ENCODE measurements at regions not wholly inside any gene's neighbourhood (a gene's known extent, or its start where the extent isn't known, plus 50 kb on each side); places are given as distances from the start of the nearest gene placed in this dataset.

DNA sequence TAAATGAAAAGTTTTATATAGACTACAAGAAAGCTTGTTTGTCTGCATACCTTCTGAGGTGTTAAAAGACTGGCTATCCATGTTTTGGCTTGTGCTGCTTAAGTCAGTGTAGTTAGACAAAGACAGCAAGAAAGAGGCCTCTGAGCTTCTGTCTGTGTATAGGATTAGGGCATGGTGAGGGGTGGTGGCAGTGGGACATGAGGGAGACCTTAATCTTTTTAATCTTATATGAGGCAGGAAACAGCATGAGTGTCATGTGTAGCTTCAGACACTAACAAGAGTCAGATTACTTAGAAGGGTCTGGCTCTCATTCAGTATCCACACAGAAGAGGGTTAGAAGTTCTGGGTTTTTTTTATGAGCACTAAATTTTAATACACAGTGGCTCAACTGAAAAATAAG is 213.3 kb downstream of the GABRG1 start:
- H3K9me3 ChIP-seq (ENCODE audit: insufficient read depth, low read depth, low read length), result no peaks in the 10 kb centered on the region
- H3K36me3 ChIP-seq (ENCODE audit: insufficient read depth, low read length), result no peaks in the 10 kb centered on the region
- no peaks in the 10 kb centered on the region for H3K4me1 ChIP-seq (ENCODE audit: insufficient read depth, low read length)
- no peak overlapping the region for H3K4me3 ChIP-seq (ENCODE audit: low read length)
- no peak overlapping the region for H3K9ac ChIP-seq (ENCODE audit: low read depth, low read length)
- H3K27ac ChIP-seq (ENCODE audit: low read depth, low read length), result no peak overlapping the region
- no peaks in the 10 kb centered on the region for H3K27me3 ChIP-seq (ENCODE audit: insufficient read depth, low read length)

DNA sequence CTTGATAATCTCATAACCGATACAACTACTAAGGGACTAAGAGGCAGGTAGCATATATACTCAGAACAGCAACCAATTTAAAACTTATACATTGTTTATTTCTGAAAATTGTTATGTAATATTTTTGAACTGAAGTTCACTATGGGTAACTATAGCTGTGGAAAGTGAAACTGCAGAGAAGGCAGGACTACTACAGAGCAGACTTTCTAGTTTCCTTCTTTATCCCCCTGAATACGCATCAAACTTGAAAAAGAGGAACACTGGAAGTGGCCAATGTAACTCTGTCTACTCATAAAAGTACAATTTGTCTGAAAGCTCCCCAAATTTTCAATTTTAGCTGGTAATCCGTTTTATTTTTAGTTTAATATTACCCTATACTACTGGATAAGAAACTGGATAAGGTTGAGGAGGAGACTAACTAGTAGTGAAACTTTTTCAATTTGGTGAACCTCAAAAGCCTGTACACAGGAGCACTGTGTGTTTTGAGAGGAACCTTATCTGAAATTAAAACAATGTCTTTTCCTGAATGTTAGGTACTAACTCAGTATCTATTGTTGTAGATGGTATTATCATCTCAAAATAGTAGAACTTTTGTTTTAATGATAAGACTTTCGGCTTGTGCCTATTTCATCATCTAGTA is 225.8 kb downstream of the GABRG1 start:
- Histone ChIP-seq H3K9me3 (ENCODE audit: insufficient read depth, low read depth, low read length) (peaks cover 6% of the 10 kb centered on the region; the same call in 1 of the 2 replicates), H3K9ac (ENCODE audit: low read depth, low read length) (no peak overlapping the region), H3K4me3 (ENCODE audit: low read length) (no peak overlapping the region), H3K27me3 (ENCODE audit: insufficient read depth, low read length) (no peaks in the 10 kb centered on the region), H3K27ac (ENCODE audit: low read depth, low read length) (no peak overlapping the region), H3K36me3 (ENCODE audit: insufficient read depth, low read length) (no peaks in the 10 kb centered on the region), H3K4me1 (ENCODE audit: insufficient read depth, low read length) (no peaks in the 10 kb centered on the region)
- 93% methylated on average over 1 of the region's 4 CpGs for WGBS

DNA sequence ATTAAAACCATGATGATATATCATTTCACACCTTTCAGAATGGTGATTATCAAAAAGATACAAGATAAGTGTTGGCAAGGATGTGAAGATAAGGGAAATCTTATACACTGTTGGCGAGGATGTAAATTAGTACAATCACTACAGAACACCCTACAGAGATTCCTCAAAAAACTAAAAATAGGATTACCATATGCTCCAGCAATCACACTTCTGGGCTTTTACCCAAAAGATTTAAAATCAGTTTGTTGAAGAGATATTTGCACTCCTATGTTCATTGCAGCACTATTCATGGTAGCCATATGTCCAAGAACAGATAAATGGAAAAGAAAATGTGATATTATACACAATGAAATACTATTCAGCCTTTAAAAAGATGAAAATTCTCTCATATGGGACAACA is 240.4 kb downstream of the GABRG1 start:
- Histone ChIP-seq H3K9ac (ENCODE audit: low read depth, low read length) (no peak overlapping the region), H3K9me3 (ENCODE audit: insufficient read depth, low read depth, low read length) (peaks cover 7% of the 10 kb centered on the region; the same call in 1 of the 2 replicates), H3K27ac (ENCODE audit: low read depth, low read length) (no peak overlapping the region), H3K36me3 (ENCODE audit: insufficient read depth, low read length) (no peaks in the 10 kb centered on the region), H3K4me3 (ENCODE audit: low read length) (no peak overlapping the region), H3K4me1 (ENCODE audit: insufficient read depth, low read length) (no peaks in the 10 kb centered on the region), H3K27me3 (ENCODE audit: insufficient read depth, low read length) (no peaks in the 10 kb centered on the region)
- no CpG with 5 or more reads among the region's 1 CpG for WGBS

DNA sequence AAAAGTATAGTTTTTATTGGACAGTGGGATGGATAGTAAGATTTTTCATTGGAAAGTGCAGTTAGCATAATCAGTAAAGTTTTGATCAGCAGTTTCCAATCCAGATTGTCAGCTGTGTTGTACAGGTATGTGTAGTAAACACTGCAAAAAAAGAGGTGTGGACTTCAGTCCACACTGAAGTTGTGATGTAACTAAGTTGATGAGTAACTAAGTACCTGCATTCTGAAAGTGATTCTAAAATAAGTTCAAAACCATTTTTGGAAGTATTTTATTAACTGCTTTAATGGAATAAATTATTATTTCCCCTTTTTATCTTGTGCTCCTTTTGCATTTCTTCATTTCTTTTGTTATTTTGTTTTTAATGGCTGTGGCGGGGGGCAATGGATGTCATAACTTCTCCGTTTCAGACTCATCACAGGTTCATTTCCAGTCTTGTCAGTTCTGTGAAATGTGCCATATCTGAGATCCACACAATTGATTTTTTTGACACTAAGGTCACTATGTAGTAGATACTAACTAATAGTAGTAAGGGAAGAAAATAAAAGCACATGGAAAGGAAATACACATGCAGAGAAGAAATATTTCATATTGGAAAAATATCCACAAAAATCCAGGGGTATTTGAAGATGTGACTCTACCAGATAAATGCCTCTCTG is 247.5 kb downstream of the GABRG1 start:
- Histone ChIP-seq H3K27ac (ENCODE audit: low read depth, low read length) (no peak overlapping the region), H3K4me3 (ENCODE audit: low read length) (no peak overlapping the region), H3K36me3 (ENCODE audit: insufficient read depth, low read length) (no peaks in the 10 kb centered on the region), H3K27me3 (ENCODE audit: insufficient read depth, low read length) (no peaks in the 10 kb centered on the region), H3K9ac (ENCODE audit: low read depth, low read length) (no peak overlapping the region), H3K9me3 (ENCODE audit: insufficient read depth, low read depth, low read length) (no peaks in the 10 kb centered on the region), H3K4me1 (ENCODE audit: insufficient read depth, low read length) (no peaks in the 10 kb centered on the region)
- WGBS, result 90% methylated on average over 2 of the region's 2 CpGs

DNA sequence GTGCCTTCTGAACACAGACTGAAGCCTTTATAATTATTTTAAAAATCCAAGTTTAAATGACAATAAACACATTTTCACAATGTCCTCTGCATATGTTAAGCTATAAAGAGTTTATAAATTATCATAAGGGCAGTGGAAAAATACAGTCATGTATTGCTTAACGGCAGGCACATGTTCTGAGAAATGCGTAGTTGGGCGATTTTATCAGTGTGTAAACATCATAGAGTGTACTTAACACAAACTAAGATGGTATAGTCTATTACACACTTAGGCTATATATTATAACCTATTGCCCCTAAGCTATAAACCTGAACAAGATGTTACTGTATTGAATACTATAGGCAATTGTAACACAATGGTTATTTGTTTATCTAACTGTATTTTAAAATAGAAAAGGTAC is 254.7 kb downstream of the GABRG1 start:
- Histone ChIP-seq H3K36me3 (ENCODE audit: insufficient read depth, low read length) (no peaks in the 10 kb centered on the region), H3K4me3 (ENCODE audit: low read length) (no peak overlapping the region), H3K4me1 (ENCODE audit: insufficient read depth, low read length) (no peaks in the 10 kb centered on the region), H3K9ac (ENCODE audit: low read depth, low read length) (no peak overlapping the region), H3K27ac (ENCODE audit: low read depth, low read length) (no peak overlapping the region), H3K27me3 (ENCODE audit: insufficient read depth, low read length) (no peaks in the 10 kb centered on the region), H3K9me3 (ENCODE audit: insufficient read depth, low read depth, low read length) (no peaks in the 10 kb centered on the region)
- WGBS, result 94% methylated on average over 2 of the region's 3 CpGs

DNA sequence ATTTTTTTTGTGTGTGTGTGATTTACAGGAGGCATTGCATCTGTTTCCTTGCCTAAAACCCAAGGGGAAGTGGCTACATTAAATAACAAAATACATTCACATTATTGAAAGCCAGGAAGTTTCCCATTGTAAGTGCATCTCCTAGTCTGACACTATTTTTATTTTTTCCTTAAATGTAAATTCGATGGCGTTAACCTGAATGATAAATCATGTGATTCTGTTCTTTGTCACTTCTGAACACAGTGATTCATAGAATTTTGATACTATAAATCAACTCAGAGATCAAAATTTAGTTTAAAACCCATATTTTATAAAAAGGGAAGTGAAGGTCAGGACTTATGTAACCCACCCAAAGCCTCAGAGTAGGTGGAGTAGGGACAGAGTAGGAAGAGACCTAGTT is 258.1 kb downstream of the GABRG1 start:
- no peaks in the 10 kb centered on the region for H3K36me3 ChIP-seq (ENCODE audit: insufficient read depth, low read length)
- no peaks in the 10 kb centered on the region for H3K9me3 ChIP-seq (ENCODE audit: insufficient read depth, low read depth, low read length)
- no peaks in the 10 kb centered on the region for H3K4me1 ChIP-seq (ENCODE audit: insufficient read depth, low read length)
- H3K27ac ChIP-seq (ENCODE audit: low read depth, low read length), result no peak overlapping the region
- H3K9ac ChIP-seq (ENCODE audit: low read depth, low read length), result no peak overlapping the region
- no peaks in the 10 kb centered on the region for H3K27me3 ChIP-seq (ENCODE audit: insufficient read depth, low read length)
- no peak overlapping the region for H3K4me3 ChIP-seq (ENCODE audit: low read length)
- WGBS, result 89% methylated on average over 2 of the region's 2 CpGs

DNA sequence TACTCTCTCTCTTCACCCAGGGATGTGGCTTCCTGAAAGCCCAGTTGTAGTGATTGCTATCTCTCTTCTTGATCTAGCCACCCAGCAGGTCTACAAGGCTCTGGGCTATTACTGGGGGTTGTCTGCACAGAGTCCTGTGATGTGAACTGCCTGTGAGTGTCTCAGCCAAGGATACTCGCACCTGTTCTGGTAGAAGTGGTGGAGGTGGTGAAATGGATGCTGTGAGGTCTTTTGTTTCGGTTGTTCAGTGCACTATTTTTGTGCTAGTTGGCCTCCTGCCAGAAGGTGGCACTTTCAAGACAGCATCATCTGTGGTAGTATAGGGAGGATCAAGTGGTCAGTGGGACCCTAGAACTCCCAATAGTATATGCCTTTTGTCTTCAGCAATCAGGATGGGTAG is 268.0 kb downstream of the GABRG1 start:
- no peak overlapping the region for H3K27ac ChIP-seq (ENCODE audit: low read depth, low read length)
- no peaks in the 10 kb centered on the region for H3K4me1 ChIP-seq (ENCODE audit: insufficient read depth, low read length)
- no peak overlapping the region for H3K9ac ChIP-seq (ENCODE audit: low read depth, low read length)
- no peaks in the 10 kb centered on the region for H3K27me3 ChIP-seq (ENCODE audit: insufficient read depth, low read length)
- H3K9me3 ChIP-seq (ENCODE audit: insufficient read depth, low read depth, low read length), result peaks cover 4% of the 10 kb centered on the region; the same call in 1 of the 2 replicates
- no peaks in the 10 kb centered on the region for H3K36me3 ChIP-seq (ENCODE audit: insufficient read depth, low read length)
- no peak overlapping the region for H3K4me3 ChIP-seq (ENCODE audit: low read length)
- WGBS, result 94% methylated on average over 2 of the region's 2 CpGs

DNA sequence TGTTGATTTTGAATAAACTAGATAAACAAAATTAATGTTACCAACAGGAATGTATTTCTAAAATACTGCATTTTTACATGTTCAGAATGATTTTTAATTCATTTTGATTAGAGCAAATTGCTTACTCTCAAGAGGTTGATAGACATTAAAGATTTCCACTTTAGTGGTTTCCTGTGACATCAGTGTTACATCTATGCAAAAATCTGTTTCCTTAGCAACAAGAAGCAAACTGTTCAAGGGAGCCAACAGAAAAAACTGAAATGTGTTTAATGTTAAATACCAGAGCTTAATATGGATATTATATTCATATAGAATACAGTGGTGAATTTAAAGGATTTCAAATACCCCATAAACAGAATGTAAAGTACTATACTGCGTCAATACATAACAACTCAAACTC is 277.8 kb downstream of the GABRG1 start:
- Histone ChIP-seq H3K4me1 (ENCODE audit: insufficient read depth, low read length) (no peaks in the 10 kb centered on the region), H3K9me3 (ENCODE audit: insufficient read depth, low read depth, low read length) (no peaks in the 10 kb centered on the region), H3K27ac (ENCODE audit: low read depth, low read length) (no peak overlapping the region), H3K36me3 (ENCODE audit: insufficient read depth, low read length) (no peaks in the 10 kb centered on the region), H3K4me3 (ENCODE audit: low read length) (no peak overlapping the region), H3K9ac (ENCODE audit: low read depth, low read length) (no peak overlapping the region), H3K27me3 (ENCODE audit: insufficient read depth, low read length) (no peaks in the 10 kb centered on the region)
- 86% methylated on average over 1 of the region's 1 CpG for whole genome bisulfite sequencing

DNA sequence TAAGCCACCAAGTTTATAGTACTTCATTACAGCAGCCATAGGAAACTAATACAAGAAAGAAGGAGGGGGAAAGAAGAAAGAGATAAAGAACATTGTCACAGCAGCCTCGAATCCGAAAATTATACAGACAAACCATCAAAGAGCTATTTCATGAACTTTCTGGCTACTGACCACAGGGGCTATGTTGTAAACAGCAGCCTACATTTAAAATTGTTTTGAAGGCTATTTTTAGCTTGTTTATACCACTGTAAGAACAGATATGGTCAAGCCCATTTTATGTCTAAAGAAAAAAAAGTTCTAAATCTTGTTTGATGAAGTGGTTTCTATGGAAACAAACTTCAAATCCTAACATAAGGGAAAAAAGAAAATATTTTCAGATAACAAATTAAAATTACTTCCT is 282.1 kb downstream of the GABRG1 start:
- Histone ChIP-seq H3K27ac (ENCODE audit: low read depth, low read length) (no peak overlapping the region), H3K4me3 (ENCODE audit: low read length) (no peak overlapping the region), H3K9ac (ENCODE audit: low read depth, low read length) (no peak overlapping the region), H3K27me3 (ENCODE audit: insufficient read depth, low read length) (no peaks in the 10 kb centered on the region), H3K36me3 (ENCODE audit: insufficient read depth, low read length) (no peaks in the 10 kb centered on the region), H3K9me3 (ENCODE audit: insufficient read depth, low read depth, low read length) (no peaks in the 10 kb centered on the region), H3K4me1 (ENCODE audit: insufficient read depth, low read length) (no peaks in the 10 kb centered on the region)
- WGBS, result no CpG with 5 or more reads among the region's 2 CpGs

DNA sequence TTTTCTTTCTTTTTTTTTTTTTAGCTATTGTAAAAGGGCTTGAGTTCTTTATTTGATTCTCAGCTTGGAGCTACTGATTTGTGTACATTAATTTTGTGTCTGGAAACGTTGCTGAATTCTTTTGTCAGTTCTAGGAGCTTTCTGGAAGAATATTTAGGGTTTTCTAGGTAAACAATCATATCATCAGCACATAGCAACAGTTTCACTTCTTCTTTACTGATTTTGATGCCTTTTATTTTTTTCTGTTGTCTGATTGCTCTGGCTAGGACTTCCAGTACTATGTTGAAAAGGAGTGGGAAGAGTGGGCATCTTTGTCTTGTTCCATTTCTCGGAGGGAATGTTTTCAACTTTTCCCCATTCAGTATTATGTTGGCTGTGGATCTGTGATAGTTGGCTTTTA is 292.2 kb downstream of the GABRG1 start:
- H3K9ac ChIP-seq (ENCODE audit: low read depth, low read length), result no peak overlapping the region
- no peak overlapping the region for H3K27ac ChIP-seq (ENCODE audit: low read depth, low read length)
- H3K4me1 ChIP-seq (ENCODE audit: insufficient read depth, low read length), result no peaks in the 10 kb centered on the region; the same call in 1 of the 2 replicates
- H3K36me3 ChIP-seq (ENCODE audit: insufficient read depth, low read length), result no peaks in the 10 kb centered on the region
- no peak overlapping the region for H3K4me3 ChIP-seq (ENCODE audit: low read length)
- 88% methylated on average over 2 of the region's 2 CpGs for WGBS
- no peaks in the 10 kb centered on the region for H3K9me3 ChIP-seq (ENCODE audit: insufficient read depth, low read depth, low read length)
- H3K27me3 ChIP-seq (ENCODE audit: insufficient read depth, low read length), result no peaks in the 10 kb centered on the region

DNA sequence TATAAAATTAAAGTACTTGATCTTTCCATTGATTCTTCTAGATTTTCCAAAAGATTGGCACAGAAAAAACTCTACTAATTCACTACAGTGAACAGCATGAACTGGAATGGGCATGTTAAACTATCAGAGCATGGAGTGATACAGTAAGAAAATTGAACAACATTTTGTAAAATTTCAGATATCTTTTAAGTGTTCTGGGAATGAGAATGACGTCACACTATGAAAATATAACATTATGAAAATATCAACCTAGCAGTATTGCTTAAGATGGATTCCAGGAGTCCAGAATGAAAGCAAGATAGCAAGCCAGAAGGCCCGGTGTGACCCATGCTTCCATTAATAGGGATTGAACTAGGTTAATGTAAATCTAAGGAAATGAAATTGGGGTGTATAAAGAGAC is 319.9 kb downstream of the GABRG1 start:
- no peak overlapping the region for H3K27ac ChIP-seq (ENCODE audit: low read depth, low read length)
- H3K36me3 ChIP-seq (ENCODE audit: insufficient read depth, low read length), result no peaks in the 10 kb centered on the region
- WGBS, result 91% methylated on average over 1 of the region's 2 CpGs
- no peak overlapping the region for H3K9ac ChIP-seq (ENCODE audit: low read depth, low read length)
- no peaks in the 10 kb centered on the region for H3K9me3 ChIP-seq (ENCODE audit: insufficient read depth, low read depth, low read length)
- H3K4me3 ChIP-seq (ENCODE audit: low read length), result no peak overlapping the region
- H3K27me3 ChIP-seq (ENCODE audit: insufficient read depth, low read length), result no peaks in the 10 kb centered on the region
- no peaks in the 10 kb centered on the region for H3K4me1 ChIP-seq (ENCODE audit: insufficient read depth, low read length)

DNA sequence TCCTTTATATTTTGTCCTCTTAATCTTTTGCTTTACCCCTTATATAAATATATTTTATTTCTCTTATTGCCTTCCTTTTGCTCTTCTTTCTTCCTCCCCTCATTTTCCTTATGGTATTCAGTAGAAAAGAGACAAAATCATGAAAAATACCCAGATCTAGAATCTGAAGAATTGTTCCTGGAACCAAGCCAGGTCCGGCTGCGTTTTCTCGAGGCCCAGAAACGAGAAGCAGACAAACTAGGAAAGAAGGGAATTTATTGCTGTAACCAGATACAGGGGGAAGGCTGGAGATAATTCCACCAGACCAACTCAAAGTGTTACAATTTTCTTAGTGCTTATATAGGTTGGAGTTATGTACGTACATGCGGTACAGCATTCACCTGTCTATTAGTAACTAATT is 328.7 kb downstream of the GABRG1 start:
- Histone ChIP-seq H3K4me3 (ENCODE audit: low read length) (no peak overlapping the region), H3K36me3 (ENCODE audit: insufficient read depth, low read length) (no peaks in the 10 kb centered on the region), H3K9me3 (ENCODE audit: insufficient read depth, low read depth, low read length) (no peaks in the 10 kb centered on the region), H3K27ac (ENCODE audit: low read depth, low read length) (no peak overlapping the region), H3K9ac (ENCODE audit: low read depth, low read length) (no peak overlapping the region), H3K4me1 (ENCODE audit: insufficient read depth, low read length) (no peaks in the 10 kb centered on the region), H3K27me3 (ENCODE audit: insufficient read depth, low read length) (no peaks in the 10 kb centered on the region)
- 96% methylated on average over 6 of the region's 6 CpGs for WGBS

Data from HUES64 (cell line).